Nephron progenitor cell (in vitro differentiated cells): ENCODE measurements at regions not wholly inside any gene's neighbourhood (a gene's known extent, or its start where the extent isn't known, plus 50 kb on each side); places are given as distances from the start of the nearest gene placed in this dataset.

Source experiments
- DNase-seq: peaks from one replicate; pipeline ENCODE4 v3.0.0; 2021
- H3K27ac Mint-ChIP-seq: 2 replicates; pipeline ENCODE4 v1.8.0; 2021; ENCODE audit warnings: mild to moderate bottlenecking, moderate library complexity, mixed read lengths
- H3K27me3 Mint-ChIP-seq: 2 replicates; pipeline ENCODE4 v1.8.0; 2021; ENCODE audit warnings: mild to moderate bottlenecking, low read depth, mixed read lengths; ENCODE audit not compliant: poor library complexity
- H3K36me3 Mint-ChIP-seq: 2 replicates; pipeline ENCODE4 v1.8.0; 2021; ENCODE audit warnings: low read depth, mixed read lengths
- H3K4me1 Mint-ChIP-seq: 2 replicates; pipeline ENCODE4 v1.8.0; 2021; ENCODE audit warnings: mixed read lengths
- H3K4me3 Mint-ChIP-seq: 2 replicates; pipeline ENCODE4 v1.8.0; 2021; ENCODE audit warnings: mild to moderate bottlenecking, moderate library complexity, mixed read lengths
- H3K9me3 Mint-ChIP-seq: 2 replicates; pipeline ENCODE4 v1.8.0; 2021; ENCODE audit warnings: mild to moderate bottlenecking, moderate library complexity, mixed read lengths
- TF ChIP-seq, protein P1 (sequence below): fragments of 200-600 bp; sonication (generic); IDR thresholded peaks from 2 replicates; pipeline ENCODE4 v1.5.0; 2021; ENCODE audit warnings: antibody characterized with exemption

DNA sequence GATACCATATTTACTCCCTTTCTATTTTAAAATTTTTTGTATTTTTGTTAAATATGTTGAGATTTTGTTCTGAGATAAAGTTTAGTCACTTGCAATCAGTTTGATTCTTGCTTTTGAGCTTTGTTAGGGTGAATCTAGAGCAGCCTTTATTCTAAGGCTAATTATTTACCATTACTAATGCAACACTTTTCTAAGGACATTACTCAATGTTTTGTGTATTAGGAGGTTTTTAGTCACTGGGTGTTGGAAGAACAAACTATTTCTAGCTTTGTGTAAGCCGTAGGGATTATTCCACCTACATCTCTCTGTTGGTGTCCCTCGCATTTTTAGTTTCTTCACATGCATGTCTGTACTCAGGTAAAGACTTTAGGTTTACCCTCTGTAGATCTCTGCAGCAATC lies 379.5 kb upstream of the CD180 start:
- H3K4me3 Mint-ChIP-seq: no peak overlapping the region
- no peak for DNase-seq
- H3K27ac Mint-ChIP-seq: no peak overlapping the region
- no peaks in the 10 kb centered on the region for H3K27me3 Mint-ChIP-seq
- H3K4me1 Mint-ChIP-seq: no peaks in the 10 kb centered on the region
- TF ChIP-seq, protein P1, sequence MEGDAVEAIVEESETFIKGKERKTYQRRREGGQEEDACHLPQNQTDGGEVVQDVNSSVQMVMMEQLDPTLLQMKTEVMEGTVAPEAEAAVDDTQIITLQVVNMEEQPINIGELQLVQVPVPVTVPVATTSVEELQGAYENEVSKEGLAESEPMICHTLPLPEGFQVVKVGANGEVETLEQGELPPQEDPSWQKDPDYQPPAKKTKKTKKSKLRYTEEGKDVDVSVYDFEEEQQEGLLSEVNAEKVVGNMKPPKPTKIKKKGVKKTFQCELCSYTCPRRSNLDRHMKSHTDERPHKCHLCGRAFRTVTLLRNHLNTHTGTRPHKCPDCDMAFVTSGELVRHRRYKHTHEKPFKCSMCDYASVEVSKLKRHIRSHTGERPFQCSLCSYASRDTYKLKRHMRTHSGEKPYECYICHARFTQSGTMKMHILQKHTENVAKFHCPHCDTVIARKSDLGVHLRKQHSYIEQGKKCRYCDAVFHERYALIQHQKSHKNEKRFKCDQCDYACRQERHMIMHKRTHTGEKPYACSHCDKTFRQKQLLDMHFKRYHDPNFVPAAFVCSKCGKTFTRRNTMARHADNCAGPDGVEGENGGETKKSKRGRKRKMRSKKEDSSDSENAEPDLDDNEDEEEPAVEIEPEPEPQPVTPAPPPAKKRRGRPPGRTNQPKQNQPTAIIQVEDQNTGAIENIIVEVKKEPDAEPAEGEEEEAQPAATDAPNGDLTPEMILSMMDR: no peak
- H3K36me3 Mint-ChIP-seq: peaks cover 11% of the 10 kb centered on the region
- H3K9me3 Mint-ChIP-seq: peaks cover 41% of the 10 kb centered on the region

DNA sequence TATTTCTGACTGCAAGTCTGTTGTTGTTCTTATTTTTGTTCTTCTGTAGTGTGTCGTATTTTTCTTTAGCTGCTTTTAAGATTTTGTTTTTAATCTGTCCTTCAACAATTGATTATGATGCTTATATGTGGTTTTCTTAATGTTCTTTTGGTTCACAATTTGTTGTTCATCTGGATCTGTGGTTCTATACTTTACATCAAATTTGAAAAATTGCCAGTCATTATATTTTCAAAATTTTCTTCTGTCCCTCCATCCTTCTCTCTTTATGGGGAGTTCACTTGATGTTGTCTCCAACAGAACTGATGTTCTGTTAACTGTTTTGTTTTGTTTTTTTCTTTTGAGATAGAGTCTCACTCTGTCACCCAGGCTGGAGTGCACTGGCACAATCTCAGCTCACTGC lies 378.5 kb upstream of the CD180 start:
- Mint-ChIP-seq H3K4me3 (no peak overlapping the region), H3K4me1 (no peaks in the 10 kb centered on the region), H3K36me3 (peaks cover 11% of the 10 kb centered on the region), H3K27me3 (no peaks in the 10 kb centered on the region), H3K9me3 (peaks cover 41% of the 10 kb centered on the region), H3K27ac (no peak overlapping the region)
- TF ChIP-seq, protein P1: no peak
- no peak for DNase-seq

DNA sequence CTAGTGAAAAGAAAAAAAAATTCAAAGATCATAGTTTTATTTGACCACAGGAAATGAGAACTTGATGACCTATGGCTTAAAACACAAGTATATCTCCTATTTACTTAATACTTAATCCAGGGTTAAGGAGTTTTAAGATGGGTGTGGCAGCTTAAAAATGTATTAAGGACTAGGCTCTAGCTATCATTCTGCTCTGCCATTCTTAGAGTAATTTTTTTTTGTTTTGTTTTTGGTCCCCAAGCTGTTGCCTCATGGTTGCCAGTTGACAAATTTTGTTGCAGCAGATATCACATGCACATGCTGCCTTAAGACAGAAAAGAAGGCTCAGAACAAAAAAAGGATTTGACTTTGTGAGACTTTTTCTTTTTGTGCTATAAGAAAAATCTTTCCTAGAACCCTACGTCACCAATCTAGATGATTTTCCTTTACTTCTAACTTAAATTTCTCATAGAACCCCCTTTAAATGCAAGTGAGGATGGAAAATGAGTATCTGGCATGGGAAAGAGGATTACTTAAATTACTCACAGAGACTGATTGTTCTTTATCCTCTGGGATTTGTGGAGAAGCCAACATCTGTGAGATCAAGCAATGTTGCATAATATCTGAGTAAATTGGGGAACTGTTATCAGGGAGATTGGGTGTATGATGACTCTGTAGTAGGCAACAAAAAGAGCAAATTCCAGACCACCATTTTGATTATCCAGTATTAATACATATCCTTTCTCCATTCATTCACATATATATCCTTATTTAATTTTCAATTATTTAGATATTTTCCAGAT lies 364.7 kb upstream of the CD180 start:
- H3K4me1 Mint-ChIP-seq: no peaks in the 10 kb centered on the region
- no peak for DNase-seq
- peaks cover 19% of the 10 kb centered on the region for H3K36me3 Mint-ChIP-seq
- H3K9me3 Mint-ChIP-seq: peaks cover 53% of the 10 kb centered on the region
- no peaks in the 10 kb centered on the region for H3K27me3 Mint-ChIP-seq
- H3K4me3 Mint-ChIP-seq: no peak overlapping the region
- TF ChIP-seq, protein P1: no peak
- no peak overlapping the region for H3K27ac Mint-ChIP-seq

- Mint-ChIP-seq H3K27me3 (no peaks in the 10 kb centered on the region), H3K4me3 (no peak overlapping the region), H3K27ac (peak overlapping the region; percentile 84), H3K4me1 (peaks cover 32% of the 10 kb centered on the region), H3K36me3 (peaks cover 7% of the 10 kb centered on the region), H3K9me3 (peaks cover 9% of the 10 kb centered on the region)
- TF ChIP-seq, protein P1: no peak
- peak; percentile 14 for DNase-seq
Measured at GRCh38 chr5:67552773-67553172, 356.2 kb upstream of the CD180 start.

DNA sequence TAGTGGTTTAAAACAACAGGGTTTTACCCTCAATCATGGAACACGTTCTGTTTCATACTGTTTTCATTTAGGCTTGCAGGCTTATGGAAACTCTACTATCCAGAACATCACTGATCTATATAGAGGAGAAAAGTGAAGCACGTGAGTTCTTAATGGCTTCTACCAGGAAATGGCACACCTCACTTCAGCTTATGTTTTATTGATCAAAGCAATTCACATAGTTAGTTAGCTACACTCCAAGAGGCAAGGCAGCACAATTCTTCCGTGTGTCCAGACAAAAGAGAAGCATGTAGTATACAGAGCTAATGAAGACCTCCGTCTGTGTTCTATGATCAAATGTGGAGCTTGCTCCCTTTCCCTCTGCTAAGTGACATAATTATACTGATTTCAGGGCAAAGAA lies 353.3 kb upstream of the CD180 start:
- TF ChIP-seq, protein P1: no peak
- Mint-ChIP-seq H3K9me3 (no peaks in the 10 kb centered on the region), H3K4me1 (peaks cover 38% of the 10 kb centered on the region), H3K27ac (no peak overlapping the region), H3K4me3 (no peak overlapping the region), H3K36me3 (peaks cover 9% of the 10 kb centered on the region), H3K27me3 (no peaks in the 10 kb centered on the region)
- no peak for DNase-seq

DNA sequence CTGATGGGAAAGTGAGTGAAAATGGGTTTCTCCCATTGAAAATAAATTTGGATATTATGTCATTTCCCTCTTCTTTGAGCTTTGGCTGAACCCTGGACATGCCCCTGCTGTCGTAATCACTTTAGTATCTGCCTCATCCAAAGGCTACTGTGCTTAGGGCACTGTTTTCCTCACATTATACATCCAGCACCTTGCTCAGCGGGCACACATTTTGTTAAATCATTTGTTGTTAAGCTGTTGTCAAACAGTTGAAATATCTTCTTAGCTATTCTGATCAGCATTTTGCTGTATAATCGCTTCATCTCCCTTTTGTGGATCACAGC lies 352.7 kb upstream of the CD180 start:
- DNase-seq: no peak
- H3K27me3 Mint-ChIP-seq: no peaks in the 10 kb centered on the region
- TF ChIP-seq, protein P1: no peak
- H3K4me1 Mint-ChIP-seq: peaks cover 38% of the 10 kb centered on the region
- no peak overlapping the region for H3K4me3 Mint-ChIP-seq
- H3K27ac Mint-ChIP-seq: no peak overlapping the region
- no peaks in the 10 kb centered on the region for H3K9me3 Mint-ChIP-seq
- H3K36me3 Mint-ChIP-seq: peaks cover 10% of the 10 kb centered on the region
